Left ventricle myocardium superior (tissue), 1 donor: ENCODE measurements at regions not wholly inside any gene's neighbourhood (a gene's known extent, or its start where the extent isn't known, plus 50 kb on each side); places are given as distances from the start of the nearest gene placed in this dataset.
"Not testable (repeated sequence)": the region's sequence is repeated elsewhere in the genome, so short reads cannot be mapped to it uniquely, and the experiment has no call there.

Source experiments
- ATAC-seq: fragments of 200-7000 bp; cut with Tn5 transposase; one replicate; pipeline ENCODE4 v1.9.1; 2020; ENCODE audit warnings: mild to moderate bottlenecking, moderate library complexity
- DNase-seq: peaks from one replicate; pipeline ENCODE4 v3.0.0-alpha.2; 2020
- intact Hi-C: fragments of 100-400 bp; cut with micrococcal nuclease; formaldehyde crosslinking; loops from one replicate; pipeline ENCODE4 v1.11.0; 2022
- donor health status: DM: no; HTN: yes; CAD: no; lungs with severe emphysema.

GRCh38 chr10:78224602-78225001, 190.9 kb downstream of the RPS24 start:
- DNase-seq, result no peak
- ATAC-seq, result no peak
- intact Hi-C loops, result no loop called here

GRCh38 chr10:78225594-78225993, 191.9 kb downstream of the RPS24 start:
- DNase-seq, result no peak
- intact Hi-C loops, result no loop called here
- ATAC-seq, result no peak

- ATAC-seq (no peak), DNase-seq (no peak)
- intact Hi-C loops, result no loop called here
Measured at GRCh38 chr10:78229489-78229888, 195.8 kb downstream of the RPS24 start.

DNA sequence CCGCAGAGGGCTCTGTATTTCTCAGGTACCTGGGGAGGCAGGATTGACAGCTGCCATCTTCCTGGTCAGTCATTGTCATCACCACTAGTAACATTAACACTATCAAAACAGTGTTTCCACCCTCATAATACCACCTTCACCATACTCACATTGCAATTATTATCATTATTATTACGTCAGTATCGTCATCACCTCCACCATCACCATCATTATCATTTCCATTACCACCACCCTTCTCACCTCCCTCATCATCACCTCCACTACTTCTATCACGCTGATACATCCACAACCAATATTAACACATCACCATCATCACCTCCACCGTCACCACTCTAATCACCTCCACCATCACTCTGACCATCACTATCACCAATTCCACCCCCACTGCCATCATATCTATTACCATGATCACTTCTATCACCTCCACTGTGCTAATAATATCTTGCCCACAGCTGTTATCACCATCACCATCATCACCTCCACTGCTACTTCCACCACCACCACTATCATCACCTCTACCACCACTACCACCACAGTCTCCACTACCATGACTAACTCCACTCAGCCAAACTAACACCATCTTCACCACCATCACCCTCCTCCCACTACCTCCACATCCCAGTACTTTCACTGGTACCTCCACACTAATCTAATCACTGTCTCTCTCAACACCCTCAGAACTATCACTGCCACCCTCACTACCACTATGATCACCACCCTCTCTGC, 196.4 kb downstream of the RPS24 start:
- DNase-seq, result no peak
- intact Hi-C loops, result no loop called here

DNA sequence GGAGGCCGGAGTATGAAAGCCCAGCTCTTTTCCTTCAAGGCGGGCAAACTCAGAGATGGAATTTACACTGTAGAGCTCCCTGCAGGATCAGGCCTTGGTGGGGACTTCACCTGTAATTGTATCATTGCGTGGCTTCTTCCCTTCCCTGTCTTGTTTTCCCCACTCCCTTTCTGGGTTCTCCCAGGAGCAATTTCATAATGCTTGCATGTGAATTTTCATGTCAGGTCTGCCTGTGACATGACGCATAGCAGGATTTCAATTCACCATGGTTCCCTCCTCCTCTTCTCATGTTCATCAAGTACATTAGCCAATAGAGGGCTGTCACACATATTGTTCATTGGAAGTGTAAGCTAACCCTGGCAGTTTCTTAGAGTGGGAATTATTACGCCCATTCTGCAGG, 197.7 kb downstream of the RPS24 start:
- no peak for ATAC-seq
- DNase-seq, result no peak
- intact Hi-C loops, result no loop called here

More for the DNA sequence above, 196.4 kb downstream of the RPS24 start:
- no peak for ATAC-seq

- peak; percentile 87 for ATAC-seq
- DNase-seq, result peak; percentile 51
- intact Hi-C loops, result no loop called here
Measured at GRCh38 chr10:78231939-78232338, 198.3 kb downstream of the RPS24 start.

DNA sequence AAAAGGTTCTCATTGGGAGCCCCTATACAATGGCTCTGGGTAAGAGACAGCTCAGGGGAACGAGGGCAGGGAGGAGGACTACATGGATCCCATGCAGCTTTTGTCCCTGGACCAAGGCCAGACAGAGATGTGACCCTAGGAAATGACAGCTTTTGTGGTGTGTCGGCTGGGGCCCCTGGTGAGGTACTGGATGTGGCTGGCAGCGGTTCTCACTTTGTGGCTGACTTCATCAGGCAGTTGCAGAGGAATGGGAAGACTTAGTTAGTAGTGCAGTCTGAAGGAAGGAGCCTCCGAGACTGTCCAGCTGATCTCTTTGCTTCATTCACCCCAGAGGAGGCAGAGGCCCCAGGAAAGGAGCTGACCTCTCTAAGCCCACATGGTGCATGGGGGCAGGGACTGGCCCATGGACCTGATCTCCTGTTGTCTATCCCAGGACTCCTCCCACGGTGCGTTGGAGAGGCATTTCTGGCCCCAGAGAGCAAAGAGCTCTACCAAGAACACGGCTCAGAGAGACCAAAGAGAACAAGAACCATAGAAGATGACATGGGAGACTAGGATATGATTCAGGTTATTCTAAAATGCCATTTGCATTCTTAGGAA, 202.9 kb downstream of the RPS24 start:
- intact Hi-C loops, result no loop called here
- DNase-seq (no peak), ATAC-seq (no peak)

DNA sequence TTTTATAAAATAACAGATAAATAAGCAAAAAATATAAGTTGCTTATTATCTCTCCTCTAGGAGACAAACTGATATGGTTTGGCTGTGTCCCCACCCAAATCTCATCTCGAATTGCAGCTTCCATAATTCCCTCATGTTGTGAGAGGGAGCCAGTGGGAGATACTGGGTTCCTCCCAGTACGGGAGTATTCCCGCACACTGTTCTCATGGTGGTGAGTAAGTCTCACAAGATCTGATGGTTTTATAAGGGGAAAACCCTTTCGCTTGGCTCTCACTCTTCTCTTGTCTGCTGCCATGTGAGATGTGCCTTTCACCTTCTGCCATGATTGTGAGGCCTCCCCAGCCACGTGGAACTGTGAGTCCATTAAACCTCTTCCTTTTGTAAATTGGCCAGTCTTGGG, 204.3 kb downstream of the RPS24 start:
- intact Hi-C loops, ATAC-seq, DNase-seq: not testable (repeated sequence)

GRCh38 chr10:78247266-78247665, 213.6 kb downstream of the RPS24 start:
- ATAC-seq (no peak), DNase-seq (no peak)
- intact Hi-C loops, result no loop called here

DNA sequence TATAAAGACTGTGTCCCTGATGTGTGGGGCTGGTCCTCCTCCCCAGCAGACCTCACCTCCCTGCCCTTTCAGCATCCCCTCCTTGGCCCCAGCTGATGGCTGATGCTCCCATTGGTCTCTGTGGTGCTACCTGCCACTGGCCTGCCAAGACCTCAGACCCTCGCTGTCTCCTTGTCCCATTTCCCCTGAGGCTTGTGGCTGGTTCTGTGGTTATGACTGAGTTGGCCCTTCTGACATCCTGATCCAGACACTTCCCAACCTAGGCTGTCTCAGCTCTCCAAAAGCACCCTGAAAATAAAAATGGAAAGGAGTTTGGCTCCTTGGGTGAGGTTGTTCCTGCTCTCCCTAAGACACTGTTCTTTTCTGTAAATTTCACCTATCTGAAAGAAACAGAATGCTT, 214.2 kb downstream of the RPS24 start:
- DNase-seq, result no peak
- no peak for ATAC-seq
- intact Hi-C loops, result no loop called here

DNA sequence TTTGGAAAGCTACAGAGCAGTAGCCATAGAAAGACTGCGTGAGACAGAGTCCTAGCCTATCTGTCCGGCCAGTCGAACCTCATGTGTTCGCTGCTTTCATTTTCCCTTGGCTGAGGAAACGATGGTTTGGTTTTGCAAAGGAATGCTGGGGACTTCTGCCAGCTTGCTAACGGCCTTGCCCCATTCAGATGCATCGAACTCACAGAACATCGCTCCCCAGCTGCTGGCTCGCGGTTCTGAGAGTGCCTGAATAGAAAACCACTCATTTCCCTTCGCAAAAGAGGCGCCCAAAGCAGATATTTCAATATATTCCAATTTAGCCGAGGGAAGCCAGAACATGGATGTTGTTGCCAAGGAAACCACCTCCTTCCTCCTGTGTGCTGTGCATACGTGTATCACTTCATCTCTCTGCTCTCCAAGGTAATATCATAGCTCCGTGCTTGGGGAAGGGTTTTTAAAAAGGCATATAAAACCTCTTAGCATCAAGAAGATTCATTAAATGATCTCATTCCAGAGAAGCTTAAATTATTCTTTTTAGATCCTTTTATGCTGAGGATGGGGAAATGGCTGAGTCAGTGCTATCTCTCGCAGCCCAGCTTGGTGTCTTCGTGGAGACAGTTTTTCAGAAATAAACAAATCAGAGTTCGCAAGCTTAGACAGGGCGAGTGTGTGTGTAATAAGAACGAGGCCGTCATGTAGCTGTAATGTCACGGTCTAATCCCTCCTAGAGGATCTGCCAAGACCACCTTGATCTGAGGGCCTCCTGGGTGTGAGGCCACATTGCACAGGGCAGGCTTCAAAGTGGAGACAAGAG, 215.2 kb downstream of the RPS24 start:
- intact Hi-C loops, result no loop called here
- no peak for DNase-seq
- no peak for ATAC-seq

DNA sequence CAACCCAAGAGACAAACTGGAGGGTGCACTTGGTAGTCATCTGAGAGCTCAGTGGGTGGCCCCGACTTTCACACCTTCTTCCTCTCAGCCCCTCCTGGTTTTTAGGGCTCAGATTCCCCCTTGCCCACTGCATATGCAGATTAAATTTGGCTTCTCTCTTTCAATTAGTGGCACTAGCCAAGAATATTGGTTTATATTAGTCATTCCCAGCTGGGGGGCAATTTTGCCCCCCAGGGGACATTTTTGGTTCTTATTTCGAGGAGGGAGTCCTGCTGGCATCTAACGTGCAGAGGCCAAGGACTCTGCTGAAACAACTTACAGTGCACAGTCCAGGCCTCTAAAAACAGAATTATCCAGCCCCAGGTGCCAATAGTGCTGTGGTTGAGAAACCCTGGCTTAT, 216.0 kb downstream of the RPS24 start:
- ATAC-seq (no peak), DNase-seq (no peak)
- intact Hi-C loops, result no loop called here

GRCh38 chr10:78250313-78251015, 216.8 kb downstream of the RPS24 start:
- ATAC-seq (no peak), DNase-seq (no peak)
- intact Hi-C loops, result no loop called here

GRCh38 chr10:78251016-78251385, 217.3 kb downstream of the RPS24 start:
- ATAC-seq, result no peak
- intact Hi-C loops, result no loop called here
- no peak for DNase-seq

DNA sequence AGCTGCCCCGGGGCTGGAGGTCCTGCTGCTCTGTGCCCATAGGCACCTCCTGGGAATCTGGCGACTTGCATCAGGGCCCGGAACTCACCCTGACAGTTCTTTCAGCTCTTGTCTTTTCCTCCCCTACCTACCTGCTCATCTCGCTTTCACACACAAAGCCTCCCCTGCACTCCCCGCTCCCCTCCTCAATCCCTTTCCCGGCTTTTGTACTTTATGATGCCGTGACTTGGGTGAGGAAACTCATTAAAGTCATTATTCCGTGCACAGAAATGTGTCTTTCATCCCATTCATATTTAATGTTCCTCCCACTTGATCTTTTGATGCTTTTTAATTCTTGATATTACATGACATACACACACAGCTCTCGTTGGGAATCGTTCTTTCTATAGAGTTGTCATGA, 218.6 kb downstream of the RPS24 start:
- intact Hi-C loops, result no loop called here
- no peak for DNase-seq
- no peak for ATAC-seq

- no peak for DNase-seq
- no peak for ATAC-seq
- intact Hi-C loops, result no loop called here
Measured at GRCh38 chr10:78253063-78253853, 219.6 kb downstream of the RPS24 start.

- ATAC-seq, result no peak
- no peak for DNase-seq
- intact Hi-C loops, result no loop called here
Measured at GRCh38 chr10:78254013-78254412, 220.3 kb downstream of the RPS24 start.

- intact Hi-C loops, result no loop called here
- DNase-seq (no peak), ATAC-seq (no peak)
Measured at GRCh38 chr10:78255214-78255613, 221.6 kb downstream of the RPS24 start.
